GM10266 (cell line): ENCODE measurements at regions not wholly inside any gene's neighbourhood (a gene's known extent, or its start where the extent isn't known, plus 50 kb on each side); places are given as distances from the start of the nearest gene placed in this dataset.
"Not testable (repeated sequence)": the region's sequence is repeated elsewhere in the genome, so short reads cannot be mapped to it uniquely, and the experiment has no call there.

Experiments
- DNase-seq: peaks from one replicate; pipeline ENCODE4 v3.0.0; 2012; ENCODE audit errors: extremely low spot score
- CTCF ChIP-seq: IDR thresholded peaks from 2 replicates; pipeline ENCODE4 v1.5.1; 2012; ENCODE audit warnings: mild to moderate bottlenecking, low read depth; ENCODE audit not compliant: control insufficient read depth, insufficient read depth; ENCODE audit errors: missing control alignments

DNA sequence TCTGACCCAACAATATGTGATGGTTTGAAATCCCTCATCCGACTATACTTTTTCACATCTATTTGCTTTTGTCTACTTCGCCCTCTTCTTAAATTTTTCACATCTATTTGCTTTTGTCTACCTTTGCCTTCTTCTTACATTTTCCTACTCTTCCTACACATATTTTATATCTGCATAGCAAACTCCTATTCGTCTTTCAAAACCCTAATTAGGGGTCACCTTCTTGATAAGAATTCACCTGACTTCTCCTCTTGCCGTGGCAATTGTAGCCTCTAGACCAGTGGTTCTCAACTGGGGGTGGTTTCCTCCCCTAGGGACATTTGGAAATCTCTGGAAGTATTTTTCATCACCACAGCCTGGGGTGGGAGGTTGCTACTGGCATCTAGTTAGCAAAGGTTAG lies 607.4 kb downstream of the NTRK3 start:
- no peak for TF ChIP-seq CTCF

DNA sequence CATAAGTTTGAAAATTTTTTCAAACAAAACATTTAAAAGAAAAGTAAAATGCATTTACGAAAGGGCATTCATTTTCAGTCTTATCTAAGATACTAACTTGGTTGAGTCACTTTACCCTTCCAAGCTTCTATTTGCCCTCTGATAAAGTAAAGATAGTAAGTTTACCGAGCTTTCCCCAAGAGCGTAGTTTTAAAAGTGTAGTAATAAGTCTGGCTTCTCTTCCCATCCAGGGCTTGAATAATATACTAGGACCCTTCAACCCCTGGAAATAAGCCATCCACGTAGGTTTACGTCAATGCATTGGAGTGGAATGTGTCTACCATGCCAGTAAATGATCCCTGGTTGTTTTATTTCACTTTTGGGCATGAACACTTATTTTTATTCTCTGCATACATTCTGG lies 608.3 kb downstream of the NTRK3 start:
- DNase-seq = no peak
- TF ChIP-seq CTCF = no peak

More for the DNA sequence above, 607.4 kb downstream of the NTRK3 start:
- no peak for DNase-seq

DNA sequence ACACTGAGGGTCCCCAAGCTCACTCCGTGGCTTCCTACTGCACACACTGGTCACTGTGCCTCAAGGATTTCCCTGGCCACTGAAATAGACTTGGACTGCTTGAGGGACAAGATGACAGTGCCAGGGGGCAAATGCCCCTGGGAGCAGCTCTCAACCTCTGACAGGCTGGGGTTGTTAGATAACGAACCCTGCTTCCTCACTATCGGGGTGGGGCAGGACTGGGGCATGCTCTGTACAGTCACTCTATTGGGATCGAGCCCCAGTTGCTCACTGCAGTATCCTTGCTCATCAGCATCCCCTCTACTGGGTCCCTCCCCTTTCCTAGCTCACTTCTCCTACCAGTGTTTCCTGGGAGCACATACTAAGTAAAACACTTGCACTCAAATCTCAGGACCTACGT lies 610.8 kb downstream of the NTRK3 start:
- no peak for DNase-seq
- TF ChIP-seq CTCF = no peak

DNA sequence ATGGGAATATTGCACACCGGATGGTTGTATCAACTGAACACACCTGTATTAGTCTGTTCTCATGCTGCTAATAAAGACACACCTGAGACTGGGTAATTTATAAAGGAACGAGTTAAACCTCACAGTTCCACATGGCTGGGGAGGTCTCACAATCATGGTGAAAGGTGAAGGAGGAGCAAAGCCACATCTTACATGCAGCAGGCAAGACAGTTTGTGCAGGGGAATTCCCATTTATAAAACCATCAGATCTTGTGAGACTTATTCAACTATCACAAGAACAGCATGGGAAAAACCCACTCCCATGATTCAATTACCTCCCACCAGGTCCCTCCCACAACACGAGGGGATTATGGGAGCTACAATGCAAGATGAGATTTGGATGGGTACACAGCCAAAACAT lies 613.5 kb downstream of the NTRK3 start:
- DNase-seq = not testable (repeated sequence)

DNA sequence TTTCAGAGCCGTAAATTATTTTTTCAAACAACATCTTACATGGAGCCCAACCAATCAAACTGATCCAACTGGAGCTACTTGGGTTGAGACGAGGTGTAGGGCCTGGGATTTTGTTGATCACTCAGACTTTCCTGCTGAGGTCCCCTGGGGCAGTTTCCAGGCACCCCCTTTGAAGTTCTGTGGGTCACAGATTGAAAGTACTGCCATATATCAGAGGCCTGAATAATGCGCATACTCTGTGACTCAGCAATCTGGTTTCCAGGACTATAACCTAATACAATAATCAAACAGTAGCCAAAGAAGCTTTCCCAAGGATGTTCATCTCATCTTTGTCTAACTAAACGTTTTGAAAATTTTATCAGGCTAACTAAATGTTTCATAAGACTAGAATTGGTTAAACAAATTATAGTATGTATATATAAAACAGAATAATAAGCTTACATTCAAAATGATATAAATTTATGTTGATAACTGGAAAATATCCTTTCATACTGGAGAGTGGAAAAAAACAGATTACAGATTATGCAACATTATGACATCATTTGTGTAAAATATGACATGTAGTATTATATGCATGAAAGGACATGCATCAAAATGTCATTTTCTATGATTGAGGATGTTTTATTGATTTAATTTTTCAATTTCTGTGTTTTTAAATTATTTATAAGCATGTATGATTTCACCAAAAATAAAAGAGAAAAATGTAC lies 617.1 kb downstream of the NTRK3 start:
- TF ChIP-seq CTCF = no peak
- DNase-seq = no peak

- no peak for TF ChIP-seq CTCF
- no peak for DNase-seq
These were observed 617.9 kb downstream of the NTRK3 start for GRCh38 chr15:87638554-87639083.

GRCh38 chr15:87634361-87634760 lies 622.2 kb downstream of the NTRK3 start:
- DNase-seq = no peak
- no peak for TF ChIP-seq CTCF
